MCF 10A (cell line): ENCODE measurements at regions not wholly inside any gene's neighbourhood (a gene's known extent, or its start where the extent isn't known, plus 50 kb on each side); places are given as distances from the start of the nearest gene placed in this dataset.
"Not testable (repeated sequence)": the region's sequence is repeated elsewhere in the genome, so short reads cannot be mapped to it uniquely, and the experiment has no call there.

Experiments used
- BruUV-seq: library from RNA; stranded (reverse); fragments of 400-500 nt; replicated peaks from 2 replicates; lab custom pipeline; 2021; lab: Mats Ljungman, UMichigan
- CTCF ChIA-PET: fragments of 300-600 bp; sonication (Branson Sonifier 250); formaldehyde crosslinking; extraction: SDS; loops from one replicate; lab custom pipeline; 2021; ENCODE audit warnings: antibody characterized with exemption, inconsistent platforms; lab: Yijun Ruan, JAX
- POLR2A ChIA-PET: fragments of 300-600, 350-650 bp; sonication (Branson Sonifier 250); formaldehyde crosslinking; extraction: SDS; loops from one replicate; lab custom pipeline; 2020; ENCODE audit warnings: antibody characterized with exemption, inconsistent platforms; lab: Yijun Ruan, JAX
- DNase-seq: peaks from one replicate; pipeline ENCODE4 v3.0.0-alpha.2; 2018; ENCODE audit not compliant: unreplicated experiment
- H3K27ac Mint-ChIP-seq: one replicate; pipeline ENCODE4 v1.8.0; 2022; ENCODE audit warnings: mild to moderate bottlenecking, low read depth, mixed read lengths; ENCODE audit not compliant: unreplicated experiment
- H3K27me3 Mint-ChIP-seq: one replicate; pipeline ENCODE4 v1.8.0; 2022; ENCODE audit warnings: mixed read lengths; ENCODE audit not compliant: insufficient read depth, unreplicated experiment
- H3K36me3 Mint-ChIP-seq: one replicate; pipeline ENCODE4 v1.8.0; 2022; ENCODE audit warnings: mild to moderate bottlenecking, moderate library complexity, mixed read lengths; ENCODE audit not compliant: insufficient read depth, unreplicated experiment
- H3K4me1 Mint-ChIP-seq: one replicate; pipeline ENCODE4 v1.8.0; 2022; ENCODE audit warnings: mixed read lengths; ENCODE audit not compliant: insufficient read depth, unreplicated experiment
- H3K4me3 Mint-ChIP-seq: one replicate; pipeline ENCODE4 v1.8.0; 2022; ENCODE audit warnings: mild to moderate bottlenecking, moderate library complexity, mixed read lengths; ENCODE audit not compliant: unreplicated experiment
- H3K9me3 Mint-ChIP-seq: one replicate; pipeline ENCODE4 v1.8.0; 2022; ENCODE audit warnings: mixed read lengths; ENCODE audit not compliant: unreplicated experiment
- intact Hi-C: fragments of 100-400 bp; cut with micrococcal nuclease; formaldehyde crosslinking; loops from 2 replicates; pipeline ENCODE4 v1.14.1; 2022

DNA sequence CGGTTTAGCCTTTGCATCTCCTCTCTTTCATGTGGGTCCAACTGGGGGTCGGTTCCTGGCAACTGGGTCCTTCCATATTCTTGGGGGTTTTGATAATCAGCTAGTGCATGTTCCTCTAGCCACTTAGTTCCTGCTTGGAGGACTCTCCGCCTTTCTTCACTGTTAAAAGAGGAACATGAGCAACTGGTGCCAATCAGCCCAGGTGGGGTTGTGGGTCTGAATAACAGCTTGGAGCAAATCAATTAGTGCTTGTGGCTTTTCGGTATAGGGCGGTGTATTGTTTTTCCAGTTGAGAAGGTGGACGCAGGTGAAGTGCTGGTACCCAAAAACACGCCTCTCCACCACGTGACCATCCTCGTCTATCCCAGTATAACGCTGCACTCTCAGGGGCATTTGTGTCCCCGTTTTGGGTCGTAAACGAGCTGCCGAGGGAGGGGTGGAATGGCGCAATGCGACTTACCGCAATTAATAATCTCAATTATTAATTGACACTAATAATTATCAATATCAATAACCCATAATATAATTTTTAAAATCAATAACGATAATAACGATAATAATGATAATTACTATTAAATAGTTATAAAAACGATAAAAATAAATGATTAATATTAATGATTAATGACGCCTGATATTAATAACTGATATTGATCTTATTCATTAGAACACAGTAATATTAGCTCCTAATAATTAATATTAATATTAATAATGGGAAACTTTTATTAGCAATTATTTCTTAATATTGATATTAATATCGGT, 51.9 kb upstream of the ALG1L2 start:
- H3K27me3 Mint-ChIP-seq, intact Hi-C loops, H3K9me3 Mint-ChIP-seq, H3K4me1 Mint-ChIP-seq, POLR2A ChIA-PET, H3K36me3 Mint-ChIP-seq, BruUV-seq, DNase-seq, H3K4me3 Mint-ChIP-seq, H3K27ac Mint-ChIP-seq: not testable (repeated sequence)
- CTCF ChIA-PET = interaction anchor here (1.1 kb wide), 1 partner anchor 87 kb away, joined by 5 read pairs; no protein-coding TSS in a partner anchor
